HG02840 (cell line): ENCODE measurements at regions not wholly inside any gene's neighbourhood (a gene's known extent, or its start where the extent isn't known, plus 50 kb on each side); places are given as distances from the start of the nearest gene placed in this dataset.

Experiments used
- ATAC-seq: cut with Tn5 transposase; IDR thresholded peaks from one replicate; pipeline ENCODE4 v1.9.1; 2021; ENCODE audit warnings: mild to moderate bottlenecking, moderate library complexity, moderate number of reproducible peaks; ENCODE audit not compliant: unreplicated experiment, low FRiP score

DNA sequence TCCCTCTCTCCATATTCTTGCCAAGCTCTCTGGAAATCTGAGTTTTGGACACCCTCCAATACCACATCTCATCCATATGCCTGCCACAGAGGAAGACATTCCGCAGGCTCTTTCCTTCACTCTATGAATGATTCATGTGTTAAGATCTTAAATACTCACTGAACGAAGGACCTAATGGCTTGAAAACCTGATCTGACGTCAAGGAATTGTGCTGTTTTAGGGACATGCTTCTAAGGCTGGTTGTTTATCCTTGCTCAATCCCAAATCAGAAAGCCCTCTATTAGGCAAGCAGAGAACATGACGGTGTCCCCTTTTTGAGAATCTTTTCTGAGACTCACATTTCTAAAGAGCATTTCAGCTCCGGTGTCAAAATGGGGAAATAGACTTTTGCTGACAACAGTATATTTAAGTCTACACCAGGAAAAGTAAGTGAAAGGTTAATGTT is 83.7 kb upstream of the GALNT5 start:
- ATAC-seq = no peak

DNA sequence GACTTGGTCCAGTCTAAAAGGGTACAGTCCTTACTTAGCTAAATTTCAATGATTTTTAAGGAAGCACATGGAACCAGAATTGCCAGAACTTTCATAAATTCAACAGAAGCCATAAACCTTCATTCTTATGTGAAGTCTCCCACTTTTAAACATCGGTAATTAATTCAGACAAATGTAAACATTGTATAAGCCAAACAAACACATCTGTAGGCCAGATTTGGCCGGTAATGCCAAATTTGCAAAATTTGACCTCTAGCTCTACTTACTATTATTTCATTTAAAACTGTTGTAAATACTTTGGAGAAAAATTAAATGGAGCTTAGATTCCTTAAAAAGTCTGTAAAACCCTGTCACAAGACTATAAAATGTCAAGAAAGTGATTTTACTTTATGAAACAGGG is 83.2 kb upstream of the GALNT5 start:
- ATAC-seq = no peak

GRCh38 chr2:157176602-157177001 is 80.9 kb upstream of the GALNT5 start:
- no peak for ATAC-seq

GRCh38 chr2:157178874-157179273 is 78.6 kb upstream of the GALNT5 start:
- ATAC-seq = no peak

- ATAC-seq = no peak
Observed at GRCh38 chr2:157179324-157180105, 78.0 kb upstream of the GALNT5 start.

DNA sequence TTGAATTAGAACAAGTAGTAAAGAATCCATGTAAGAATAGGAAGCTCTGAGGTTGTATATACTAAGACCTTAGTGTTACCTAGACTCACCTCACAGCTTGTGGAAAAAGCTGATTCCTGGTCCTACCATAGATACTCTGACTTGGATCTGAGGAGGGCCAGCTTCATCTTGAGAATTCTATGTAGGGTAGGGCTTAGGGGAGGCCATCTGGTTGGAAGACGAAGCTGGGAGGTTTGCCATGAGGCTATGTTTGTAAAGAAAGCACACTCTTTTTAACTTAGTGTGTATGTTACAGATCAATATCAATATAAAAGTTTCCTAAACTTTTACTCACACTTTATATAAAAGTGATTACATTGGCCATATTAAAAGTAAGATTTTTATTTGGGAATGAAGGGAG is 77.1 kb upstream of the GALNT5 start:
- ATAC-seq = no peak

DNA sequence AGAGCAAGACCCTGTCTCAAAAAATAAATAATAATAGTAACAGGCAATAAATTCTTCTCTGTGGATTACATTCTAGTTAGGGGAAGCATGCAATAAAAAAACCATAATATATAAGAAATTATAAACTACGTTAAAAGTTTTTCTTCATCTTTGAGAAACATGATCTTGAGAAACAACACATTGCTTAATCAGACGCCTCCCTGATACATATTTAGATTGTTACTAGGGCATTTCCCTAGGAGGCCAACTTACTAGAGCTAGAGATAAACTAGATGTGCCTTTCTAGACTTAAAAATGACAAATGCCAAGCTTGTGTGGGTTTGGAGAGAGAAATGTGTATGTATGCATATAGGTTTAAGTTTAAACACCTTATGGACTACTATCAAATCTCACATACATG is 76.3 kb upstream of the GALNT5 start:
- ATAC-seq = no peak

GRCh38 chr2:157182204-157182709 is 75.2 kb upstream of the GALNT5 start:
- ATAC-seq = no peak

DNA sequence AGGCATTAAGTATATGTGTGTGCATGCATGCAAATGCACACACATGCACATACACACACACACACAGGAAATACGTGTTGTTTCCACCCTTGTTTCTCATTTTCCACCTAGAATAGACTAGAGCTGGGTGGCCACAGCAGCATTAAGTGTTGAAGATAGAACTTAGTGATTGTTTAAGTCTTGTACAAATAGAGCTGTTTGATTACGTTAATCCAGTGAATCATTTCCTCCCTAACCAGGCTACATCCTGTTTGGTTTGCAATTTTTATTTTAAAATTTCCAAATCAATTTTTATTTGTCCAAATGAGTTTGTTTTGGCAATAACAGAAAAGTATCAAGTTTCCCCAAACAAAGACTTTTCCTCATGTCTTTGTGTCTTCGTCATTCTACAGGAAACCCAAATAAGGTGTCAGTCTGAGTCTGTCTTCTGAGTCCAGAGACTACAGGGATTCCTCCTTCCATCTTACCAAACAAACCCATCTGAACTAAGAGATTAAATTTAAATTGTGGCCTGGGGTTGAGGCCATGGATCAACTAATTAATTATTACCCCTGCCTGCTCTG is 74.6 kb upstream of the GALNT5 start:
- ATAC-seq = no peak

DNA sequence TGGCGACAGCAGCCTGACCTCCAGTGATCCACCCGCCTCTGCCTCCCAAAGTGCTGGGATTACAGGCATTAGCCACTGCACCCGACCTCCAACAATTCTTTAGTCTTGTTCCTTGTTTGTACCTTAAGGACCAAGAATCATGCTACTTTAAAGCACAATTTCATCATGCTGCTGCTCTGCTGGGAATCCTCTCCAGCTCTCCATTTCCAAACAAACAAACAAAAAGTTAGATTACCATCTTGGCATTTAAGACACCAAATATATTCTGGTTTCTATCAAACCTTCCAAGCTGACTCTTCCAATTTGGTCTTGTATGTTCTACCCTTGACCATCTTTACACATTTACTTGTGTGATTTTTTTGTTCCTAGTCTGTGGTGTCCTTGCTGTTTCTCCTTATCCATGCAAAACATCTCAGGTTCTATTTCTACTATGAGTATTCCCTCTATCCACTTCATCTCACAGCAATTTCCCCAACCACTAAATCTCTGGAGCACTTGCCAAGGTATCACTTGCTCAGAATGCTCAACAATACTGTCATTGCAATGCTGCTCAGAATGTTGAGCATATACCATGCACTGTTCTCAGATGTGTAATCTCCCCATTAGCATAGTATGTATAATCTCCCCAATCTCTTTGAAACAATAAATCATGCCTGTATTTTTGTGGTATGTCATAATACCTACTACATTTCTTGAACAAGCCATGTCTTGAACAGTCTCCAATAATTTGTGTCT is 73.2 kb upstream of the GALNT5 start:
- no peak for ATAC-seq

GRCh38 chr2:157185476-157186227 is 71.9 kb upstream of the GALNT5 start:
- ATAC-seq = no peak

- ATAC-seq = no peak
Observed at GRCh38 chr2:157190151-157190550, 67.4 kb upstream of the GALNT5 start.

DNA sequence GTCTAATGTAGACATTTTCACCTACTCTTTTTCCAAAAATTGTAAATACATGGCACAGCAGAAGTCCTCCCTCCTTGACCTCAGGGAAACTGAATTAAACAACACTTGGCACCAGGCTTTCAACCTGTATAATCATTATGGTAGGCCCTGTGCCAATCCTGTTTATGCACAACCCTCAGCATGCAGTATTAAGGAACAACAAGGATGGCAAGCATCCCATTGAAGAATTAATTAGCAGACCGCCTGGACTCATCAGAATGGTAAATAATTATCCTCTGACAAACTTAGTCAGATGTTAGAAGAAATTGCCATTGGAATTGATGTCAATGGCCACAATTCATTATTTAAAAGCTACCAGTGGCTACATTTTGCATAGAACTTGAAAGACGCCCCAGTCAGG is 66.3 kb upstream of the GALNT5 start:
- no peak for ATAC-seq

GRCh38 chr2:157192445-157193423 is 64.8 kb upstream of the GALNT5 start:
- peak; percentile 83 for ATAC-seq

DNA sequence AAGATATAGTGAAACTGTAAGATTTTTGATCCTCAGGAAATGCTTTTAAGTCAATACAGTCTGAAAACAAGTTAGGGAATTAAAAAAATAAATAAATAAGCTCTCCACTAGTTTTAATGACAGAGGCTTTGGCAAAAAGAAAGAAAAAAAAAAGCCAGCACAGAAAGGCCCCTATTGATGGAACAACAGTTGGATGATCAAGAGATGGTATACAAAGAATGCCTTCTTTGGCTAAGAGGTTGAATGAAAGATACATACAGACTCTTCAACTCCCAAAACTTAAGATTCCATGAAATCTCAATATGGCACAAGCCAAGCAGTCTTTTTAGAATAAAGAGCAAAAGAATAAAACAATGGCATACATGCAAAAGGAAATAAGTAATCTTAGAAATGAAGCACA is 64.0 kb upstream of the GALNT5 start:
- no peak for ATAC-seq

- peak; percentile 50 for ATAC-seq
Observed at GRCh38 chr2:157194097-157194688, 63.3 kb upstream of the GALNT5 start.

GRCh38 chr2:157194844-157195243 is 62.7 kb upstream of the GALNT5 start:
- no peak for ATAC-seq

DNA sequence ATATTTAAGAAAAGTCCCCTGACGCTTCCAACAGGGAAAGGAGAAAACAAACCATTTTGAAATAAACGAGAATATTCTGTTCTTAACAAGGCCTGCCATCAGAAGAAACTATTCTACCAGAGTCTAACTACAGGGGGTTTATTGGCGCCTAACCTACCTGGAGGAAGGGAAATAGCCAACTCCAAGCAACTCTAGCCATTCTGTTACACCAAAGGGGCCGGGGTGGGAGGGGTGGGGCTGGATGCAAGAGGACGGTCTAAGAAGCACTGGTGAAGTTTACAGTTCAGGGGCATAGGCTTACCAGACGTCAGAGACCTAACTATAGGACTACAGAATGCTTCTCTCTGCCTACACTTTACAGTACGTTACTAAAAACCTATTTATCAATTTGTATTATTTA is 60.5 kb upstream of the GALNT5 start:
- ATAC-seq = no peak

DNA sequence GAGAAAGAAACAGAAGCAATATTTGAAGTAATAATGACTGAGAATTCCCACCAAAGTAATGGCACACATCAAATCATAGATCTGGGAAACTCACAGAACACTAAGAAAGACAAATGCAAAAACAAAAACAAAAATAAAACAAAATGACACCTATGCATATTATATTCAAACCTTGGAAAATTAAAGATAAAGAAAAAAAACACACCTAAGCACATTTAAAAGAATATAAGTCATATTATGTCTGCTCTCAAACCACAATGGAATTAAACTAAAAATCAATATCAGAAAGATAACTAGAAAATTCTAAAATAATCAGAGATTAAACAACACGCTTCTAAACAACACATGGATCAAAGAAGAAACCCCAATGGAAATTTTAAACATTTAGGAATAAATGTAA is 59.7 kb upstream of the GALNT5 start:
- ATAC-seq = no peak
